ENCODE measurements at regions not wholly inside any gene's neighbourhood (a gene's known extent, or its start where the extent isn't known, plus 50 kb on each side); places are given as distances from the start of the nearest gene placed in this dataset.

DNA sequence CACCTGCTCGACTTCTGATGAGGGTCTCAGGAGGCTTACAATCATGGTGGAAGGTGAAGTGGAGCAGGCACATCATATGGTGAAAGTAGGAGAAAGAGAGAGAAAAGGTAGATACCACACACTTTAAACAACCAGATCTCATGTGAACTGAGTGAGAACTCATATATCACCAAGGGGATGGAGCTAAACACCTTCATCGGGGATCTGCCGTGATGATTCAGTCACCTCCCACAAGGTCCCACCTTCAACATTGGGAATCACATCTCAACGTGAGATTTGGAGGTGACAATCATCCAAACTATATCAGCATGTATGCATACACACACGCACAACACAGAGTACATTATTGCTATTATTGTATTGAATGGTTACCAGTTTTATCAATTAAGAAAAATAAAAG, 453.3 kb upstream of the NRSN1 start:
- TF ChIP-seq, protein P1, sequence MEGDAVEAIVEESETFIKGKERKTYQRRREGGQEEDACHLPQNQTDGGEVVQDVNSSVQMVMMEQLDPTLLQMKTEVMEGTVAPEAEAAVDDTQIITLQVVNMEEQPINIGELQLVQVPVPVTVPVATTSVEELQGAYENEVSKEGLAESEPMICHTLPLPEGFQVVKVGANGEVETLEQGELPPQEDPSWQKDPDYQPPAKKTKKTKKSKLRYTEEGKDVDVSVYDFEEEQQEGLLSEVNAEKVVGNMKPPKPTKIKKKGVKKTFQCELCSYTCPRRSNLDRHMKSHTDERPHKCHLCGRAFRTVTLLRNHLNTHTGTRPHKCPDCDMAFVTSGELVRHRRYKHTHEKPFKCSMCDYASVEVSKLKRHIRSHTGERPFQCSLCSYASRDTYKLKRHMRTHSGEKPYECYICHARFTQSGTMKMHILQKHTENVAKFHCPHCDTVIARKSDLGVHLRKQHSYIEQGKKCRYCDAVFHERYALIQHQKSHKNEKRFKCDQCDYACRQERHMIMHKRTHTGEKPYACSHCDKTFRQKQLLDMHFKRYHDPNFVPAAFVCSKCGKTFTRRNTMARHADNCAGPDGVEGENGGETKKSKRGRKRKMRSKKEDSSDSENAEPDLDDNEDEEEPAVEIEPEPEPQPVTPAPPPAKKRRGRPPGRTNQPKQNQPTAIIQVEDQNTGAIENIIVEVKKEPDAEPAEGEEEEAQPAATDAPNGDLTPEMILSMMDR (IDR thresholded peaks at IDR 0.05) = no peak
- TF ChIP-seq POLR2A (IDR thresholded peaks at IDR 0.05) = no peak
